Tibial nerve (tissue), 3 donors: ENCODE measurements at regions not wholly inside any gene's neighbourhood (a gene's known extent, or its start where the extent isn't known, plus 50 kb on each side); places are given as distances from the start of the nearest gene placed in this dataset.

Source experiments
- POLR2A ChIP-seq, 2 donors: fragments of 450-650 bp; IDR thresholded peaks; one replicate each; pipeline ENCODE4 v1.6.1; 2017; ENCODE audit warnings: antibody characterized with exemption in 2 of 2, mild to moderate bottlenecking in 2 of 2, moderate library complexity in 2 of 2
- TF ChIP-seq, protein P1 (sequence below), 5 experiments: fragments of 200-600 bp in 3 of 5; fragments of 450-650 bp in 2 of 5; sonication (generic) in 3 of 5; IDR thresholded peaks; one replicate each; pipeline ENCODE4 v1.5.1; 2016 to 2019; ENCODE audit warnings: antibody characterized with exemption in 5 of 5, mild to moderate bottlenecking in 3 of 5, moderate library complexity in 2 of 5

- TF ChIP-seq, protein P1, sequence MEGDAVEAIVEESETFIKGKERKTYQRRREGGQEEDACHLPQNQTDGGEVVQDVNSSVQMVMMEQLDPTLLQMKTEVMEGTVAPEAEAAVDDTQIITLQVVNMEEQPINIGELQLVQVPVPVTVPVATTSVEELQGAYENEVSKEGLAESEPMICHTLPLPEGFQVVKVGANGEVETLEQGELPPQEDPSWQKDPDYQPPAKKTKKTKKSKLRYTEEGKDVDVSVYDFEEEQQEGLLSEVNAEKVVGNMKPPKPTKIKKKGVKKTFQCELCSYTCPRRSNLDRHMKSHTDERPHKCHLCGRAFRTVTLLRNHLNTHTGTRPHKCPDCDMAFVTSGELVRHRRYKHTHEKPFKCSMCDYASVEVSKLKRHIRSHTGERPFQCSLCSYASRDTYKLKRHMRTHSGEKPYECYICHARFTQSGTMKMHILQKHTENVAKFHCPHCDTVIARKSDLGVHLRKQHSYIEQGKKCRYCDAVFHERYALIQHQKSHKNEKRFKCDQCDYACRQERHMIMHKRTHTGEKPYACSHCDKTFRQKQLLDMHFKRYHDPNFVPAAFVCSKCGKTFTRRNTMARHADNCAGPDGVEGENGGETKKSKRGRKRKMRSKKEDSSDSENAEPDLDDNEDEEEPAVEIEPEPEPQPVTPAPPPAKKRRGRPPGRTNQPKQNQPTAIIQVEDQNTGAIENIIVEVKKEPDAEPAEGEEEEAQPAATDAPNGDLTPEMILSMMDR (IDR thresholded peaks at IDR 0.05) = no peak
- no peak for TF ChIP-seq POLR2A (IDR thresholded peaks at IDR 0.05)
Measured at GRCh38 chr2:207338610-207339009, 172.9 kb upstream of the KLF7 start.
